ENCODE measurements at regions not wholly inside any gene's neighbourhood (a gene's known extent, or its start where the extent isn't known, plus 50 kb on each side); places are given as distances from the start of the nearest gene placed in this dataset.

DNA sequence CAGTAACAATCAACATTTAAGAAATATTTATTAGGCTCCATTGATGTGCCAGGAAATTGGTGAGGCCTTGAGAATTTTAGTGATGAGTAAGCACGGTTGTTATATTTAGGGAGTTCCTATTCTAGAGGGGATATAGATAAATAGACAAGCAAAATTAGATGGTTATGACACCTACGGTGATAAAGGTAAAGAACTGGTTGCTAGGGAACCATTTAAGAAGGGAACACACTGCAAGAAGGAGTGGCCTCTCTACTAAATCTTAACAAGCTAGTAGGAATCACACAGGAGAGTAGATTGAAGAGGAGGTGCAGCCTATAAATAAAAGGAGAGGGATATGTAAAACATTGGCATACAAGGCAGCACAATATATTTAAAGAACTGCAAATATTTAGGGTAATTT is 155.2 kb downstream of the LRIG3 start:
- no peak overlapping the region for H3K9ac ChIP-seq (ENCODE audit: low read length)
- H3K36me3 ChIP-seq (ENCODE audit: insufficient read depth, low read length), result no peaks in the 10 kb centered on the region
- H3F3A ChIP-seq (ENCODE audit: insufficient read depth, low read length), result no peaks in the 10 kb centered on the region
- H3K4me2 ChIP-seq (ENCODE audit: low read length), result no peak overlapping the region
- H3K9me3 ChIP-seq (ENCODE audit: low read length), result no peaks in the 10 kb centered on the region
- no peaks in the 10 kb centered on the region for H3K4me1 ChIP-seq (ENCODE audit: insufficient read depth, low read length, severe bottlenecking)
- no peak overlapping the region for H3K27ac ChIP-seq (ENCODE audit: low read depth, low read length, poor library complexity, severe bottlenecking)
- H3K79me2 ChIP-seq (ENCODE audit: insufficient read depth, low read length), result no peaks in the 10 kb centered on the region
- TF ChIP-seq, protein P1, sequence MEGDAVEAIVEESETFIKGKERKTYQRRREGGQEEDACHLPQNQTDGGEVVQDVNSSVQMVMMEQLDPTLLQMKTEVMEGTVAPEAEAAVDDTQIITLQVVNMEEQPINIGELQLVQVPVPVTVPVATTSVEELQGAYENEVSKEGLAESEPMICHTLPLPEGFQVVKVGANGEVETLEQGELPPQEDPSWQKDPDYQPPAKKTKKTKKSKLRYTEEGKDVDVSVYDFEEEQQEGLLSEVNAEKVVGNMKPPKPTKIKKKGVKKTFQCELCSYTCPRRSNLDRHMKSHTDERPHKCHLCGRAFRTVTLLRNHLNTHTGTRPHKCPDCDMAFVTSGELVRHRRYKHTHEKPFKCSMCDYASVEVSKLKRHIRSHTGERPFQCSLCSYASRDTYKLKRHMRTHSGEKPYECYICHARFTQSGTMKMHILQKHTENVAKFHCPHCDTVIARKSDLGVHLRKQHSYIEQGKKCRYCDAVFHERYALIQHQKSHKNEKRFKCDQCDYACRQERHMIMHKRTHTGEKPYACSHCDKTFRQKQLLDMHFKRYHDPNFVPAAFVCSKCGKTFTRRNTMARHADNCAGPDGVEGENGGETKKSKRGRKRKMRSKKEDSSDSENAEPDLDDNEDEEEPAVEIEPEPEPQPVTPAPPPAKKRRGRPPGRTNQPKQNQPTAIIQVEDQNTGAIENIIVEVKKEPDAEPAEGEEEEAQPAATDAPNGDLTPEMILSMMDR (IDR thresholded peaks at IDR 0.05; ENCODE audit: low read length), result no peak
- TF ChIP-seq EZH2 (IDR thresholded peaks at IDR 0.05; ENCODE audit: borderline replicate concordance, low read length), result no peak
- no peaks in the 10 kb centered on the region for H3K27me3 ChIP-seq (ENCODE audit: insufficient read depth, low read length)
- no peaks in the 10 kb centered on the region for H4K20me1 ChIP-seq (ENCODE audit: insufficient read depth, low read length)
- H2AFZ ChIP-seq (ENCODE audit: low read length), result no peak overlapping the region
- no peak overlapping the region for H3K4me3 ChIP-seq (ENCODE audit: low read depth, low read length, poor library complexity, severe bottlenecking)
- no peaks in the 10 kb centered on the region for H3K9me2 ChIP-seq (ENCODE audit: low read depth, low read length)

DNA sequence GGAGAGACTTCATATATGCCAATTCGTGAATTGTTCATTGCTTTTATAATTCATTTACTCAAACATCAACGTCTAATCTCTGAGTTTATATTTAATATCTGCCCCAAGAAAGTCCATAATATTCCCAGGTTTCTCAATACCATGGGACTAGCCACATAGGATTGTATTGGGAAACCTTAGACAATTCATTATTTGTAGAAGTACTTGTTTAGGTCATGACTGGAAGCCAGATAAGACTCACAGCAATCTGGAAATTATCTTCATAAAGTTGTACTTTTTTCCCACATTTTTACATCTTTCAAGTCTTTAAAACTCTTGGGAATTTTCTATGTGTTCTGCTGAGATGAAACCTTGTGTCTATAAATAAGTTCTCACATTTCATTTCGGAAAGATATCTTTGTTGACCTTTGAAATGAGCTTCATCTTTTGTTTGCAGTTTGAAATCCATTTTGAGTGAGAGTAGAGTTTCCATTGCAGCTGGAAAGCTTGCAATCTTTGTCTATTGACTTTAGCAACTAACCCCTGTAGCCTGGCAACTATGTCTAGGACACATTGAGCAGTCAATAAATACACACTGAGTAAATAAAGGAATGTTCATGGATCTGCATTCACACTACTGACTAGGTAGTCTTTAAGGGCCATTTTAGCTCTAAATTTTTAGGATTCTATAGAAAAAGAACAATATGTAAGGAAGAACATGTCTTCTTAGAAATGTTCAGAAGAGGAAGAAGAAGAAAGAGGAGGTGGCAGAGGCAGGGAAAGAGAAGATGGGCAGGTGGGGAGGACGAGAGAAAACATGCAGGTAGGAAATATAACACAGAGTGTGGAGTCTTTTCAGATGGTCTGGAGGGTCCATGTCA is 154.4 kb downstream of the LRIG3 start:
- Histone ChIP-seq H3K79me2 (ENCODE audit: insufficient read depth, low read length) (no peaks in the 10 kb centered on the region), H3K4me2 (ENCODE audit: low read length) (no peak overlapping the region), H3K36me3 (ENCODE audit: insufficient read depth, low read length) (no peaks in the 10 kb centered on the region), H3K27ac (ENCODE audit: low read depth, low read length, poor library complexity, severe bottlenecking) (no peak overlapping the region), H3K27me3 (ENCODE audit: insufficient read depth, low read length) (no peaks in the 10 kb centered on the region), H3K4me1 (ENCODE audit: insufficient read depth, low read length, severe bottlenecking) (no peaks in the 10 kb centered on the region), H3K9me3 (ENCODE audit: low read length) (no peaks in the 10 kb centered on the region), H3K9ac (ENCODE audit: low read length) (no peak overlapping the region), H3K4me3 (ENCODE audit: low read depth, low read length, poor library complexity, severe bottlenecking) (no peak overlapping the region), H4K20me1 (ENCODE audit: insufficient read depth, low read length) (no peaks in the 10 kb centered on the region), H3K9me2 (ENCODE audit: low read depth, low read length) (no peaks in the 10 kb centered on the region), H2AFZ (ENCODE audit: low read length) (no peak overlapping the region), H3F3A (ENCODE audit: insufficient read depth, low read length) (no peaks in the 10 kb centered on the region)
- no peak for TF ChIP-seq EZH2 (IDR thresholded peaks at IDR 0.05; ENCODE audit: borderline replicate concordance, low read length)
- TF ChIP-seq, protein P1 (IDR thresholded peaks at IDR 0.05; ENCODE audit: low read length), result no peak

DNA sequence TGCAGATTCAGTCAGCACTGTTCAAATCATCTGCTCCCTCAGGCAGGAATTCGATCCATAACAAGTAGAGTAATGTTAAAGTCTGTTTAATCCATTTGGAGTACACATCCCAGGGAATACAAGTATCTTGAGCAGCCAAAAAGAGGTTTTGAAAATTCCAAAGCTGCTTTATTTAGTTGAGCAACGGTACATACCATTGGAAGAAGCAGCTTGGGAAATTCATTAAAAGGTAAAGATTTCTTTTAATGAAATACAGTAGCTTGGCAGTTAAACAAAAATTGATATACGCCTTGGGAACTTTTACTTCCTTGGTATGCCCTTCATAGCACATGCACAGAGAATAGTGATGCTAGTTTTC is 153.8 kb downstream of the LRIG3 start:
- H3K4me1 ChIP-seq (ENCODE audit: insufficient read depth, low read length, severe bottlenecking), result no peaks in the 10 kb centered on the region
- H3K9ac ChIP-seq (ENCODE audit: low read length), result no peak overlapping the region
- H2AFZ ChIP-seq (ENCODE audit: low read length), result no peak overlapping the region
- H3K36me3 ChIP-seq (ENCODE audit: insufficient read depth, low read length), result no peaks in the 10 kb centered on the region
- no peak overlapping the region for H3K27ac ChIP-seq (ENCODE audit: low read depth, low read length, poor library complexity, severe bottlenecking)
- H3K9me3 ChIP-seq (ENCODE audit: low read length), result no peaks in the 10 kb centered on the region
- H3K9me2 ChIP-seq (ENCODE audit: low read depth, low read length), result no peaks in the 10 kb centered on the region
- H3F3A ChIP-seq (ENCODE audit: insufficient read depth, low read length), result no peaks in the 10 kb centered on the region
- H4K20me1 ChIP-seq (ENCODE audit: insufficient read depth, low read length), result no peaks in the 10 kb centered on the region
- no peak overlapping the region for H3K4me3 ChIP-seq (ENCODE audit: low read depth, low read length, poor library complexity, severe bottlenecking)
- H3K27me3 ChIP-seq (ENCODE audit: insufficient read depth, low read length), result no peaks in the 10 kb centered on the region
- TF ChIP-seq, protein P1 (IDR thresholded peaks at IDR 0.05; ENCODE audit: low read length), result no peak
- no peak for TF ChIP-seq EZH2 (IDR thresholded peaks at IDR 0.05; ENCODE audit: borderline replicate concordance, low read length)
- no peak overlapping the region for H3K4me2 ChIP-seq (ENCODE audit: low read length)
- H3K79me2 ChIP-seq (ENCODE audit: insufficient read depth, low read length), result no peaks in the 10 kb centered on the region
